GM23338 (cell line): ENCODE measurements at regions not wholly inside any gene's neighbourhood (a gene's known extent, or its start where the extent isn't known, plus 50 kb on each side); places are given as distances from the start of the nearest gene placed in this dataset.

Experiments used
- ATAC-seq: fragments of 200-7000 bp; cut with Tn5 transposase; 3 replicates; pipeline ENCODE4 v1.9.1; 2020
- DNase-seq: peaks from one replicate; pipeline ENCODE4 v3.0.0-alpha.2; 2015; ENCODE audit warnings: low spot score
- H2AFZ ChIP-seq: fragments of 200-600 bp; sonication (generic); 2 replicates; pipeline ENCODE4 v1.8.0; 2016; ENCODE audit warnings: antibody characterized with exemption, mild to moderate bottlenecking, moderate library complexity
- H3F3A ChIP-seq: fragments of 200-600 bp; sonication (generic); replicated peaks from 2 replicates; pipeline ENCODE4 v1.8.0; 2017; ENCODE audit warnings: antibody characterized with exemption, mixed run types, low read depth
- H3K27ac ChIP-seq: fragments of 200-600 bp; sonication (generic); 2 replicates; pipeline ENCODE4 v1.6.1; 2016; ENCODE audit warnings: low read depth
- H3K27me3 ChIP-seq: fragments of 200-600 bp; sonication (generic); 2 replicates; pipeline ENCODE4 v1.8.0; 2016; ENCODE audit warnings: mild to moderate bottlenecking, mixed run types, moderate library complexity; ENCODE audit not compliant: insufficient read depth
- H3K36me3 ChIP-seq: fragments of 200-600 bp; sonication (generic); 2 replicates; pipeline ENCODE4 v1.8.0; 2016; ENCODE audit warnings: mild to moderate bottlenecking; ENCODE audit not compliant: insufficient read depth
- H3K4me1 ChIP-seq: fragments of 200-600 bp; sonication (generic); 2 replicates; pipeline ENCODE4 v1.8.0; 2016; ENCODE audit warnings: mild to moderate bottlenecking, moderate library complexity; ENCODE audit not compliant: insufficient read depth
- H3K4me2 ChIP-seq: fragments of 200-600 bp; sonication (generic); 2 replicates; pipeline ENCODE4 v1.7.1; 2017; ENCODE audit warnings: mixed run types
- H3K4me3 ChIP-seq: fragments of 200-600 bp; sonication (generic); 2 replicates; pipeline ENCODE4 v1.6.1; 2016; ENCODE audit warnings: mixed run types
- H3K79me2 ChIP-seq: fragments of 200-600 bp; sonication (generic); replicated peaks from 2 replicates; pipeline ENCODE4 v1.8.0; 2017; ENCODE audit warnings: mild to moderate bottlenecking; ENCODE audit not compliant: insufficient read depth
- H3K9me2 ChIP-seq: fragments of 200-600 bp; sonication (generic); 2 replicates; pipeline ENCODE4 v1.8.0; 2017; ENCODE audit not compliant: insufficient read depth
- H4K20me1 ChIP-seq: fragments of 200-600 bp; sonication (generic); replicated peaks from 2 replicates; pipeline ENCODE4 v1.8.0; 2017; ENCODE audit warnings: mild to moderate bottlenecking; ENCODE audit not compliant: insufficient read depth
- H3K27ac Mint-ChIP-seq: 2 replicates; pipeline ENCODE4 v1.8.0; 2020; ENCODE audit warnings: inconsistent platforms, mild to moderate bottlenecking, moderate library complexity, mixed read lengths
- H3K27me3 Mint-ChIP-seq: 3 replicates; pipeline ENCODE4 v1.8.0; 2022; ENCODE audit warnings: low read depth, mild to moderate bottlenecking, moderate library complexity, mixed read lengths, inconsistent platforms; ENCODE audit not compliant: insufficient read depth, poor library complexity
- H3K36me3 Mint-ChIP-seq: 3 replicates; pipeline ENCODE4 v1.8.0; 2021; ENCODE audit warnings: low read depth, mild to moderate bottlenecking, inconsistent platforms, moderate library complexity, mixed read lengths
- H3K4me1 Mint-ChIP-seq: 3 replicates; pipeline ENCODE4 v1.8.0; 2020; ENCODE audit warnings: mild to moderate bottlenecking, inconsistent platforms, mixed read lengths
- H3K4me3 Mint-ChIP-seq: 3 replicates; pipeline ENCODE4 v1.8.0; 2021; ENCODE audit warnings: moderate library complexity, mild to moderate bottlenecking, inconsistent platforms, mixed read lengths
- H3K9me3 Mint-ChIP-seq: 3 replicates; pipeline ENCODE4 v1.8.0; 2020; ENCODE audit warnings: moderate library complexity, mild to moderate bottlenecking, inconsistent platforms, mixed read lengths
- CREB1 ChIP-seq: fragments of 250-450 bp; sonication (Bioruptor Pico); IDR thresholded peaks from 2 replicates; pipeline ENCODE4 v1.5.0; 2020; ENCODE audit warnings: low read depth, mild to moderate bottlenecking, moderate library complexity
- CTCF ChIP-seq, 2 experiments: fragments of 200-600 bp in 1 of 2; sonication (generic) in 1 of 2; conservative IDR thresholded peaks; 2 replicates each; pipeline versions ENCODE4 v1.5.1 to v1.6.1; 2016 to 2017; ENCODE audit warnings: antibody characterized with exemption in 2 of 2, low read depth in 2 of 2, mild to moderate bottlenecking in 2 of 2, moderate library complexity in 1 of 2
- ETS1 ChIP-seq: IDR thresholded peaks from 2 replicates; pipeline ENCODE4 v1.6.1; 2016; ENCODE audit warnings: antibody characterized with exemption
- EZH2 ChIP-seq: fragments of 200-600 bp; sonication (generic); IDR thresholded peaks from one replicate; pipeline ENCODE4 v1.8.0; 2017; ENCODE audit warnings: antibody characterized with exemption, mild to moderate bottlenecking, low read depth; ENCODE audit not compliant: unreplicated experiment
- EZH2phosphoT487 ChIP-seq: fragments of 200-600 bp; sonication (generic); IDR thresholded peaks from one replicate; pipeline ENCODE4 v1.8.1; 2018; ENCODE audit warnings: antibody characterized with exemption; ENCODE audit not compliant: unreplicated experiment
- JUNB ChIP-seq: IDR thresholded peaks from one replicate; pipeline ENCODE4 v1.6.1; 2016; ENCODE audit warnings: antibody characterized with exemption; ENCODE audit not compliant: unreplicated experiment
- NANOG ChIP-seq: IDR thresholded peaks from 2 replicates; pipeline ENCODE4 v1.6.1; 2016; ENCODE audit warnings: antibody characterized with exemption, borderline replicate concordance
- POLR2AphosphoS5 ChIP-seq: IDR thresholded peaks from 2 replicates; pipeline ENCODE4 v1.6.1; 2016; ENCODE audit warnings: antibody characterized with exemption, low read depth
- REST ChIP-seq: IDR thresholded peaks from one replicate; pipeline ENCODE4 v1.6.1; 2018; ENCODE audit warnings: antibody characterized with exemption; ENCODE audit not compliant: unreplicated experiment
- STAT1 ChIP-seq: IDR thresholded peaks from one replicate; pipeline ENCODE4 v1.6.1; 2016; ENCODE audit warnings: antibody characterized with exemption; ENCODE audit not compliant: unreplicated experiment
- ZNF114 ChIP-seq: fragments of 250-450 bp; sonication (Bioruptor Pico); IDR thresholded peaks from 2 replicates; pipeline ENCODE4 v1.5.0; 2020; ENCODE audit warnings: mild to moderate bottlenecking, moderate library complexity
- ZNF462 ChIP-seq: fragments of 250-450 bp; sonication (Bioruptor Pico); IDR thresholded peaks from 2 replicates; pipeline ENCODE4 v1.5.0; 2020; ENCODE audit warnings: mild to moderate bottlenecking, moderate library complexity

GRCh38 chr1:194640322-194640721 is 1453.9 kb upstream of the B3GALT2 start (continued):
- TF ChIP-seq ETS1 = no peak
- TF ChIP-seq CREB1 = no peak
- no peak for TF ChIP-seq ZNF114 (CRISPR knock-in tag)
- TF ChIP-seq POLR2AphosphoS5 = no peak

- Histone ChIP-seq H3K4me3 (no peak overlapping the region), H3K36me3 (no peaks in the 10 kb centered on the region), H2AFZ (no peak overlapping the region), H3K4me1 (no peaks in the 10 kb centered on the region), H3K27ac (no peak overlapping the region), H3K79me2 (no peaks in the 10 kb centered on the region), H3K9me2 (peaks cover 20% of the 10 kb centered on the region), H3K4me2 (no peak overlapping the region), H3F3A (no peaks in the 10 kb centered on the region), H4K20me1 (no peaks in the 10 kb centered on the region), H3K27me3 (no peaks in the 10 kb centered on the region)
- DNase-seq (no peak), ATAC-seq (no peak)
- peaks cover 8% of the 10 kb centered on the region; the same call in 2 of the 3 replicates for H3K9me3 Mint-ChIP-seq
- no peaks in the 10 kb centered on the region for H3K4me1 Mint-ChIP-seq
- H3K36me3 Mint-ChIP-seq = no peaks in the 10 kb centered on the region; the same call in 1 of the 3 replicates
- H3K27ac Mint-ChIP-seq = no peak overlapping the region
- no peaks in the 10 kb centered on the region for H3K27me3 Mint-ChIP-seq
- H3K4me3 Mint-ChIP-seq = no peak overlapping the region
- TF ChIP-seq NANOG (no peak), EZH2 (no peak), STAT1 (no peak), ZNF462 (CRISPR knock-in tag) (no peak), ZNF114 (CRISPR knock-in tag) (no peak), POLR2AphosphoS5 (no peak), CTCF (conservative IDR thresholded peaks at IDR 0.05; ENCODE audit: low read depth in 2 of 2) (no peak), ETS1 (no peak), EZH2phosphoT487 (no peak), CREB1 (no peak), REST (no peak), JUNB (no peak)
Observed at GRCh38 chr1:194629011-194629410, 1442.6 kb upstream of the B3GALT2 start.
